Keratinocyte (primary cell): ENCODE measurements at regions not wholly inside any gene's neighbourhood (a gene's known extent, or its start where the extent isn't known, plus 50 kb on each side); places are given as distances from the start of the nearest gene placed in this dataset.

ENCODE experiments used
- DNase-seq: peaks from one replicate; pipeline ENCODE4 v3.0.0-alpha.2; 2011; ENCODE audit warnings: low read depth, missing footprints, low spot score
- FAIRE-seq: peaks from 2 replicates; lab custom pipeline; 2011; peaks lifted over from hg19 to GRCh38; lab: Jason Lieb, UNC
- H2AFZ ChIP-seq: 2 replicates; pipeline ENCODE4 v1.6.0; 2012; ENCODE audit warnings: low read length, control low read depth, inconsistent platforms; ENCODE audit not compliant: control insufficient read depth
- H3K27ac ChIP-seq: 2 replicates; pipeline ENCODE4 v1.5.1; 2011; ENCODE audit warnings: low read length; ENCODE audit not compliant: control insufficient read depth, insufficient read depth
- H3K27me3 ChIP-seq: 3 replicates; pipeline ENCODE4 v1.6.0; 2011; ENCODE audit warnings: low read length; ENCODE audit not compliant: control insufficient read depth, insufficient read depth; ENCODE audit errors: extremely low read depth
- H3K36me3 ChIP-seq, 2 experiments: 2 replicates in 1 of 2; 3 replicates in 1 of 2; pipeline ENCODE4 v1.5.1; 2011; ENCODE audit warnings: low read length in 2 of 2, mild to moderate bottlenecking in 1 of 2; ENCODE audit not compliant: control insufficient read depth in 2 of 2, insufficient read depth in 2 of 2; ENCODE audit errors: extremely low read depth in 1 of 2
- H3K4me1 ChIP-seq: 3 replicates; pipeline ENCODE4 v1.5.1; 2011; ENCODE audit warnings: low read length; ENCODE audit not compliant: control insufficient read depth, insufficient read depth; ENCODE audit errors: extremely low read depth
- H3K4me2 ChIP-seq: 3 replicates; pipeline ENCODE4 v1.6.0; 2011; ENCODE audit warnings: low read depth, low read length; ENCODE audit not compliant: control insufficient read depth, insufficient read depth; ENCODE audit errors: extremely low read depth
- H3K4me3 ChIP-seq, 3 experiments: fragments of 200-600 bp in 1 of 3; sonication (generic) in 1 of 3; 2 replicates in 2 of 3; 3 replicates in 1 of 3; pipeline ENCODE4 v1.5.1; 2011 to 2016; ENCODE audit warnings: low read length in 3 of 3, mild to moderate bottlenecking in 3 of 3, control low read depth in 2 of 3, inconsistent platforms in 1 of 3, low read depth in 1 of 3, mixed read lengths in 1 of 3, mixed run types in 1 of 3, moderate library complexity in 1 of 3; ENCODE audit not compliant: control insufficient read depth in 2 of 3, insufficient read depth in 2 of 3; ENCODE audit errors: extremely low read depth in 1 of 3
- H3K79me2 ChIP-seq: 2 replicates; pipeline ENCODE4 v1.6.0; 2012; ENCODE audit warnings: low read length; ENCODE audit not compliant: control insufficient read depth, insufficient read depth
- H3K9ac ChIP-seq: 3 replicates; pipeline ENCODE4 v1.6.0; 2011; ENCODE audit warnings: low read length; ENCODE audit not compliant: control insufficient read depth, insufficient read depth; ENCODE audit errors: extremely low read depth
- H3K9me1 ChIP-seq: 3 replicates; pipeline ENCODE4 v1.6.0; 2011; ENCODE audit warnings: low read length; ENCODE audit not compliant: control insufficient read depth, insufficient read depth; ENCODE audit errors: extremely low read depth
- H3K9me3 ChIP-seq: 2 replicates; pipeline ENCODE4 v1.5.1; 2012; ENCODE audit warnings: low read depth, low read length; ENCODE audit not compliant: control insufficient read depth
- H4K20me1 ChIP-seq: 3 replicates; pipeline ENCODE4 v1.6.0; 2011; ENCODE audit warnings: low read length; ENCODE audit not compliant: control insufficient read depth, insufficient read depth; ENCODE audit errors: extremely low read depth
- EZH2 ChIP-seq: IDR thresholded peaks from one replicate; pipeline ENCODE4 v1.6.1; 2012; ENCODE audit warnings: inconsistent platforms, mild to moderate bottlenecking, low read length, moderate library complexity
- dilution Hi-C: fragments of 300-500 bp; cut with MboI; formaldehyde crosslinking; loops from one replicate; pipeline ENCODE4 v1.7.0; 2020; ENCODE audit warnings: low sequenced_read_pairs; ENCODE audit not compliant: extremely low pct_ligation_motif_present
- TF ChIP-seq, protein P1 (sequence below), 3 experiments: IDR thresholded peaks in 1 of 3; conservative IDR thresholded peaks in 1 of 3; optimal IDR thresholded peaks in 1 of 3; 2 replicates in 2 of 3; 3 replicates in 1 of 3; pipeline versions ENCODE3 to v1.5.1; 2011; ENCODE audit warnings: low read length in 3 of 3, mild to moderate bottlenecking in 3 of 3, moderate library complexity in 2 of 3, control low read depth in 1 of 3, inconsistent platforms in 1 of 3; ENCODE audit not compliant: insufficient read depth in 2 of 3; ENCODE audit errors: extremely low read depth in 1 of 3

DNA sequence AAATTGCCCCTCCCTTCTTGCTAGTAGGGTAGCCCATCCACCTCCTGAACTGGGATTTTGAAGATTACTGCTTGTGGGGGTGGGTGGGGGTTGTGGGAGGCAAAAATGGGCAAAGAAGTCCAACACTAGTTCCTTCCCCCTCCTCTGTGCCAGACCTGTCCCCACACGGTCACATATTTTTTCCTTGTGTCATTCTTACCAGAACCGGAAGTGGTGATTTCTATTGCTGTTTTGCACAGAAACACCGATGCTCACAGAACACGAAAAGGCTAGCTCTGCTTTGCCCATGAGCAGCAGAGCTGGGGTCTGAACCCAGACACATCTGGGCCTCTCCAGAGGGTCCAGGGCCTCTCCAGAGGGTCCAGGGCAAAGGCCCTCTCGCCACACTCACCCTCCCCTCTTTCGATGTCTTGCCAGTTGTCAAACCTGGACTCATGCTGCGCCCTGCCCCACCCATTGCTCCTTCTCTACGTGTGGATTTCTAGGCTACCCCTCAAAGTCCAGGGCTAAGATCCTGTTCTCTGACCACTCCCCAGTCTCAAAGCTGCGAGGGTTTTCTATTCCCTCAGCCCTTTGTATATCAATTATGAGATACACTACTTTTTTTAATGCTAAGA is 264.4 kb upstream of the MSX2 start:
- peak overlapping the region in 1 of 3 experiments; percentile 37 for H3K4me3 ChIP-seq
- H3K4me1 ChIP-seq: peaks cover 19% of the 10 kb centered on the region
- H3K9me1 ChIP-seq: no peaks in the 10 kb centered on the region
- no peaks in the 10 kb centered on the region for H3K79me2 ChIP-seq
- dilution Hi-C loops: no loop called here
- DNase-seq (no peak), FAIRE-seq (peak; percentile 75)
- H3K4me2 ChIP-seq: peak overlapping the region; percentile 75
- peak overlapping the region; percentile 36 for H3K27ac ChIP-seq
- H3K9me3 ChIP-seq: no peaks in the 10 kb centered on the region
- H2AFZ ChIP-seq: peak overlapping the region; percentile 92
- no peaks in the 10 kb centered on the region for H3K36me3 ChIP-seq
- no peaks in the 10 kb centered on the region for H3K27me3 ChIP-seq
- no peak overlapping the region for H3K9ac ChIP-seq
- TF ChIP-seq, protein P1, sequence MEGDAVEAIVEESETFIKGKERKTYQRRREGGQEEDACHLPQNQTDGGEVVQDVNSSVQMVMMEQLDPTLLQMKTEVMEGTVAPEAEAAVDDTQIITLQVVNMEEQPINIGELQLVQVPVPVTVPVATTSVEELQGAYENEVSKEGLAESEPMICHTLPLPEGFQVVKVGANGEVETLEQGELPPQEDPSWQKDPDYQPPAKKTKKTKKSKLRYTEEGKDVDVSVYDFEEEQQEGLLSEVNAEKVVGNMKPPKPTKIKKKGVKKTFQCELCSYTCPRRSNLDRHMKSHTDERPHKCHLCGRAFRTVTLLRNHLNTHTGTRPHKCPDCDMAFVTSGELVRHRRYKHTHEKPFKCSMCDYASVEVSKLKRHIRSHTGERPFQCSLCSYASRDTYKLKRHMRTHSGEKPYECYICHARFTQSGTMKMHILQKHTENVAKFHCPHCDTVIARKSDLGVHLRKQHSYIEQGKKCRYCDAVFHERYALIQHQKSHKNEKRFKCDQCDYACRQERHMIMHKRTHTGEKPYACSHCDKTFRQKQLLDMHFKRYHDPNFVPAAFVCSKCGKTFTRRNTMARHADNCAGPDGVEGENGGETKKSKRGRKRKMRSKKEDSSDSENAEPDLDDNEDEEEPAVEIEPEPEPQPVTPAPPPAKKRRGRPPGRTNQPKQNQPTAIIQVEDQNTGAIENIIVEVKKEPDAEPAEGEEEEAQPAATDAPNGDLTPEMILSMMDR (optimal IDR thresholded peaks at IDR 0.05 in 1 of 3, IDR thresholded peaks at IDR 0.05 in 1 of 3, conservative IDR thresholded peaks at IDR 0.05 in 1 of 3; ENCODE audit: extremely low read depth in 1 of 3, insufficient read depth in 2 of 3, low read length in 3 of 3): no peak
- no peak for TF ChIP-seq EZH2
- no peaks in the 10 kb centered on the region for H4K20me1 ChIP-seq

DNA sequence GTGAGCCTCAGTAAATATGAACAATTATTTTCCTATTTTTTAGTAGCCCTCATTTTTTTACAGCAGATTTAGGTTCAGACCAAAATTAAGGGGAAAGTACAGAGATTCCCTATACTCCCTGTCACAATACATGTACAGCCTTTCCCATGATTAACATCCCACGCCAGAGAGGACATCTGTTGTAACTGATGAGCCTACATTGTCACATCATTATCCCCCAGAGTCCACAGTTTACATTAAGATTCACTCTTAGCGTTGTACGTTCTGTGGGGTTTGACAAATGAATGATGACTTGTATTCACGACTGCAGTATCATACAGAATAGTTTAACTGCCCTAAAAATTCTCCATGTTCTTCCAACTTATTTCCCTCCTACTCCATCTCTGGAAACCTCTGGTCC is 262.3 kb upstream of the MSX2 start:
- Histone ChIP-seq H3K36me3 (no peaks in the 10 kb centered on the region), H3K9me1 (no peaks in the 10 kb centered on the region), H3K4me1 (peaks cover 19% of the 10 kb centered on the region), H2AFZ (no peak overlapping the region), H3K4me2 (no peak overlapping the region), H3K4me3 (no peak overlapping the region), H3K27ac (no peak overlapping the region), H3K9me3 (no peaks in the 10 kb centered on the region), H4K20me1 (no peaks in the 10 kb centered on the region), H3K27me3 (no peaks in the 10 kb centered on the region), H3K79me2 (no peaks in the 10 kb centered on the region), H3K9ac (no peak overlapping the region)
- dilution Hi-C loops: no loop called here
- FAIRE-seq: no peak
- DNase-seq: no peak
- TF ChIP-seq, protein P1 (optimal IDR thresholded peaks at IDR 0.05 in 1 of 3, IDR thresholded peaks at IDR 0.05 in 1 of 3, conservative IDR thresholded peaks at IDR 0.05 in 1 of 3; ENCODE audit: extremely low read depth in 1 of 3, insufficient read depth in 2 of 3, low read length in 3 of 3): no peak
- no peak for TF ChIP-seq EZH2
